Testis (tissue), 2 donors: ENCODE measurements at regions not wholly inside any gene's neighbourhood (a gene's known extent, or its start where the extent isn't known, plus 50 kb on each side); places are given as distances from the start of the nearest gene placed in this dataset.
A peak's percentile ranks its signal among the peaks of the same experiment; 100 is the strongest.

ENCODE experiments used
- DNase-seq: peaks from one replicate; pipeline ENCODE4 v3.0.0-alpha.2; 2019
- H3K27ac ChIP-seq, 2 donors: fragments of 200-600 bp; sonication (generic); one replicate each; pipeline ENCODE4 v1.5.1; 2019
- H3K27me3 ChIP-seq: fragments of 200-600 bp; sonication (generic); one replicate; pipeline ENCODE4 v1.5.1; 2019
- H3K36me3 ChIP-seq: fragments of 200-600 bp; sonication (generic); one replicate; pipeline ENCODE4 v1.5.1; 2017; ENCODE audit warnings: low read depth; ENCODE audit errors: missing control alignments
- H3K4me1 ChIP-seq: fragments of 200-600 bp; sonication (generic); one replicate; pipeline ENCODE4 v1.5.1; 2019
- H3K4me3 ChIP-seq, 2 donors: fragments of 200-600 bp; sonication (generic); one replicate each; pipeline ENCODE4 v1.5.1; 2017 to 2019
- H3K9me3 ChIP-seq: fragments of 200-600 bp; sonication (generic); one replicate; pipeline ENCODE4 v1.5.1; 2017
- CTCF ChIP-seq, 3 experiments: fragments of 450-650 bp in 2 of 3; fragments of 200-600 bp in 1 of 3; sonication (generic) in 1 of 3; IDR thresholded peaks; one replicate each; pipeline ENCODE4 v1.5.1; 2016 to 2019; ENCODE audit warnings: antibody characterized with exemption in 3 of 3, mild to moderate bottlenecking in 2 of 3, moderate library complexity in 1 of 3
- POLR2A ChIP-seq: fragments of 450-650 bp; IDR thresholded peaks from one replicate; pipeline ENCODE4 v1.6.1; 2017; ENCODE audit warnings: antibody characterized with exemption, mild to moderate bottlenecking, moderate library complexity
- WGBS, 2 donors: methylation state at CpG; one replicate each; pipeline ENCODE4 v1.1.5; 2018; 5-methylcytosine and 5-hydroxymethylcytosine counted together
- intact Hi-C: fragments of 100-400 bp; cut with DNase I; formaldehyde crosslinking; loops from one replicate; pipeline ENCODE4 v1.15.1; 2023; ENCODE audit warnings: low total_unique reads

DNA sequence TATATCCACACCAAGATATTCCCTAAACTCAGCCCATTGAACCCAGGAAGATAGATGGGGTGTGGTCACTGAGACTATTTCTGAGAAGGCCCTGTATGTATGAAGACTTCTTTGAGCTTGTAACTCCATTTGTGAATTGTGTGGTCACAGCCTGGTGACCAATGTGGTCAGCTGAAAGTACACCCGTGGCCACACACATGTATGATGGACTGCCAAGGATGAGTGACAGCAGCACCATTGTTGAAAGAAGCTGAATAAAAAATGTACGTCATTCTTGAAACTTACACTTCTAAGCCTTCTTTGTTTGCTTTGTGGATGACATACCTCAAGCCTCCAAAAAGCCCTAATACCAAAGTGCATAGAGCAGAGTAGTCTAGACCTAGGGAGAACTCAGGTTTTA, 581.4 kb downstream of the RAB28 start:
- TF ChIP-seq POLR2A (no peak), CTCF (IDR thresholded peaks at IDR 0.05) (no peak)
- no peaks in the 10 kb centered on the region for H3K27me3 ChIP-seq
- WGBS, 2 donors: 80 to 94% methylated on average over 2 of the region's 2 CpGs
- no peak for DNase-seq
- no peak overlapping the region for H3K27ac ChIP-seq
- H3K9me3 ChIP-seq: no peaks in the 10 kb centered on the region
- intact Hi-C loops: no loop called here
- no peak overlapping the region for H3K4me3 ChIP-seq
- H3K36me3 ChIP-seq: no peaks in the 10 kb centered on the region
- H3K4me1 ChIP-seq: no peaks in the 10 kb centered on the region

- intact Hi-C loops: no loop called here
- no peak overlapping the region for H3K27ac ChIP-seq
- H3K4me3 ChIP-seq: no peak overlapping the region
- no peak for TF ChIP-seq CTCF (IDR thresholded peaks at IDR 0.05)
- TF ChIP-seq POLR2A: no peak
- no peaks in the 10 kb centered on the region for H3K9me3 ChIP-seq
- no peaks in the 10 kb centered on the region for H3K4me1 ChIP-seq
- WGBS, 2 donors: 83 to 84% methylated on average over 4 of the region's 4 CpGs
- H3K27me3 ChIP-seq: no peaks in the 10 kb centered on the region
- DNase-seq: no peak
- no peaks in the 10 kb centered on the region for H3K36me3 ChIP-seq
Observed at GRCh38 chr4:12897954-12898353, 586.2 kb downstream of the RAB28 start.

DNA sequence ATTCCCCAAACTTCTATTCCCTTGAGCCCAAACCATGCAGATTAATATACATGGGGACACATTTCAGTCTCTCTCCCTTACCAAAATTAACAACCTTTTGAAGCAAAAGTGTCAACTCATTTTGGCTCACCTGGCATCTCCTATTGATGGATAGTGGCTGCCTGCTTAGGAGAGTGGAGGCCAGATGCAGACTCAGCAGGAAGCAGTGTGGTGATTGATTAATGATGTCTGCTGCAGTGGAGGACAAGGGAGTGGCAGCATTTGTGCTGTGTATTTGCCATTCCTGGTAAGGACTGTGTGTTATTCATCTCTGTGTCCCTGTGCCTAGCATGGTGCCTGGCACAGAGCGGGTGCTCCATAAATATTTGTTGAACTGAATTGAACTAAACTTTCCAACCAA, 590.1 kb downstream of the RAB28 start:
- TF ChIP-seq CTCF (IDR thresholded peaks at IDR 0.05) (no peak), POLR2A (no peak)
- WGBS, 2 donors: 100% methylated on average over 1 of the region's 1 CpG; no CpG with 5 or more reads in 1 of the 2 donors
- no peaks in the 10 kb centered on the region for H3K27me3 ChIP-seq
- no peaks in the 10 kb centered on the region for H3K4me1 ChIP-seq
- no peaks in the 10 kb centered on the region for H3K9me3 ChIP-seq
- H3K27ac ChIP-seq: no peak overlapping the region
- no peaks in the 10 kb centered on the region for H3K36me3 ChIP-seq
- no peak for DNase-seq
- H3K4me3 ChIP-seq: no peak overlapping the region
- intact Hi-C loops: no loop called here

- Histone ChIP-seq H3K36me3 (no peaks in the 10 kb centered on the region), H3K27ac (no peak overlapping the region), H3K27me3 (no peaks in the 10 kb centered on the region), H3K4me3 (no peak overlapping the region), H3K9me3 (no peaks in the 10 kb centered on the region), H3K4me1 (no peaks in the 10 kb centered on the region)
- no peak for DNase-seq
- no peak for TF ChIP-seq CTCF (IDR thresholded peaks at IDR 0.05)
- TF ChIP-seq POLR2A: no peak
- intact Hi-C loops: no loop called here
- 74 to 76% methylated on average over 3 of the region's 3 CpGs for WGBS, 2 donors
Observed at GRCh38 chr4:12889054-12889453, 595.1 kb downstream of the RAB28 start.

GRCh38 chr4:12884846-12885796, 599.0 kb downstream of the RAB28 start:
- TF ChIP-seq CTCF (IDR thresholded peaks at IDR 0.05): peak in 1 of 3 experiments; percentile 35
- no peak for TF ChIP-seq POLR2A
- H3K27ac ChIP-seq: no peak overlapping the region
- DNase-seq: no peak
- no peaks in the 10 kb centered on the region for H3K27me3 ChIP-seq
- H3K9me3 ChIP-seq: no peaks in the 10 kb centered on the region
- no peaks in the 10 kb centered on the region for H3K4me1 ChIP-seq
- WGBS, 2 donors: 38 to 41% methylated on average over 20 of the region's 20 CpGs
- no peaks in the 10 kb centered on the region for H3K36me3 ChIP-seq
- intact Hi-C loops: no loop called here
- H3K4me3 ChIP-seq: no peak overlapping the region
